ENCODE measurements at regions not wholly inside any gene's neighbourhood (a gene's known extent, or its start where the extent isn't known, plus 50 kb on each side); places are given as distances from the start of the nearest gene placed in this dataset.

- TF ChIP-seq CTCF (IDR thresholded peaks at IDR 0.05) (no peak), REST (IDR thresholded peaks at IDR 0.05; ENCODE audit: insufficient read depth in 1 of 2, low read depth in 2 of 2, low read length in 1 of 2) (no peak), SIN3A (IDR thresholded peaks at IDR 0.05; ENCODE audit: borderline replicate concordance, insufficient read depth, low read depth, low read length) (no peak)
These were observed 382.8 kb downstream of the GPD2 start for GRCh38 chr2:156818944-156819343.
